Neuronal stem cell (in vitro differentiated cells): ENCODE measurements at regions not wholly inside any gene's neighbourhood (a gene's known extent, or its start where the extent isn't known, plus 50 kb on each side); places are given as distances from the start of the nearest gene placed in this dataset.
"Not testable (repeated sequence)": the region's sequence is repeated elsewhere in the genome, so short reads cannot be mapped to it uniquely, and the experiment has no call there.

ENCODE experiments used
- DNase-seq: peaks from one replicate; pipeline ENCODE4 v3.0.0-alpha.2; 2013; ENCODE audit warnings: low spot score
- H2AFZ ChIP-seq: one replicate; pipeline ENCODE4 v1.6.1; 2013; ENCODE audit warnings: mild to moderate bottlenecking, low read length, inconsistent platforms
- H2AK5ac ChIP-seq: 2 replicates; pipeline ENCODE4 v1.6.1; 2013; ENCODE audit warnings: low read depth, mild to moderate bottlenecking, inconsistent platforms, low read length, moderate library complexity, mixed read lengths
- H2BK120ac ChIP-seq: 2 replicates; pipeline ENCODE4 v1.6.1; 2013; ENCODE audit warnings: low read depth, mild to moderate bottlenecking, inconsistent platforms, low read length, moderate library complexity, mixed read lengths
- H2BK12ac ChIP-seq: one replicate; pipeline ENCODE4 v1.6.1; 2013; ENCODE audit warnings: low read length, inconsistent platforms
- H2BK15ac ChIP-seq: 2 replicates; pipeline ENCODE4 v1.6.1; 2013; ENCODE audit warnings: mild to moderate bottlenecking, low read length, inconsistent platforms, mixed read lengths
- H2BK5ac ChIP-seq: one replicate; pipeline ENCODE4 v1.6.1; 2013; ENCODE audit warnings: inconsistent platforms, mild to moderate bottlenecking, low read length, moderate library complexity
- H3K14ac ChIP-seq: one replicate; pipeline ENCODE4 v1.6.1; 2013; ENCODE audit warnings: low read length, inconsistent platforms
- H3K18ac ChIP-seq: 2 replicates; pipeline ENCODE4 v1.6.1; 2013; ENCODE audit warnings: low read length, inconsistent platforms
- H3K23ac ChIP-seq: 2 replicates; pipeline ENCODE4 v1.6.1; 2013; ENCODE audit warnings: low read depth, mild to moderate bottlenecking, mixed read lengths, low read length, inconsistent platforms; ENCODE audit not compliant: poor library complexity
- H3K27ac ChIP-seq: replicated peaks from 3 replicates; pipeline ENCODE4 v1.5.1; 2013; ENCODE audit warnings: low read length, inconsistent platforms
- H3K27me3 ChIP-seq, 3 experiments: 2 replicates each; pipeline ENCODE4 v1.6.1; 2013; ENCODE audit warnings: low read length in 3 of 3, mild to moderate bottlenecking in 2 of 3, inconsistent platforms in 1 of 3, low read depth in 1 of 3, mixed read lengths in 1 of 3, moderate library complexity in 1 of 3; ENCODE audit not compliant: control insufficient read depth in 3 of 3, insufficient read depth in 3 of 3
- H3K36me3 ChIP-seq, 2 donors: replicated peaks in 1 of 2; 2 replicates each; pipeline ENCODE4 v1.6.1; 2013; ENCODE audit warnings: low read length in 2 of 2; ENCODE audit not compliant: control insufficient read depth in 2 of 2, insufficient read depth in 2 of 2
- H3K4ac ChIP-seq: 2 replicates; pipeline ENCODE4 v1.6.1; 2013; ENCODE audit warnings: inconsistent platforms, mild to moderate bottlenecking, low read length, moderate library complexity
- H3K4me1 ChIP-seq, 2 donors: 1 replicate in 1 of 2; 2 replicates in 1 of 2; pipeline ENCODE4 v1.6.1; 2013; ENCODE audit warnings: low read length in 2 of 2, low read depth in 1 of 2; ENCODE audit not compliant: control insufficient read depth in 2 of 2, insufficient read depth in 1 of 2
- H3K4me2 ChIP-seq: one replicate; pipeline ENCODE4 v1.6.1; 2013; ENCODE audit warnings: mild to moderate bottlenecking, low read length, inconsistent platforms; ENCODE audit not compliant: insufficient read depth, poor library complexity, severe bottlenecking
- H3K4me3 ChIP-seq, 2 donors: 2 replicates each; pipeline ENCODE4 v1.5.1; 2013; ENCODE audit warnings: low read length in 2 of 2, mild to moderate bottlenecking in 2 of 2, inconsistent platforms in 1 of 2, moderate library complexity in 1 of 2
- H3K79me1 ChIP-seq: one replicate; pipeline ENCODE4 v1.6.1; 2013; ENCODE audit warnings: low read depth, mild to moderate bottlenecking, inconsistent platforms, low read length, moderate library complexity
- H3K9ac ChIP-seq: one replicate; pipeline ENCODE4 v1.6.1; 2013; ENCODE audit warnings: mild to moderate bottlenecking, low read depth, low read length, inconsistent platforms; ENCODE audit not compliant: poor library complexity
- H3K9me3 ChIP-seq, 2 donors: replicated peaks in 1 of 2; 2 replicates each; pipeline versions ENCODE3 to v1.6.1; 2013; ENCODE audit warnings: low read length in 2 of 2, mild to moderate bottlenecking in 2 of 2, inconsistent platforms in 1 of 2, low read depth in 1 of 2, mixed read lengths in 1 of 2, moderate library complexity in 1 of 2; ENCODE audit not compliant: control insufficient read depth in 2 of 2, insufficient read depth in 1 of 2
- H4K8ac ChIP-seq: one replicate; pipeline ENCODE4 v1.6.1; 2013; ENCODE audit warnings: low read depth, mild to moderate bottlenecking, inconsistent platforms, low read length, moderate library complexity
- H4K91ac ChIP-seq: one replicate; pipeline ENCODE4 v1.6.1; 2013; ENCODE audit warnings: low read length, low read depth, mild to moderate bottlenecking, inconsistent platforms; ENCODE audit not compliant: poor library complexity
- WGBS, 2 donors: extraction: QIAGEN DNeasy Blood & Tissue Kit; methylation state at CpG; one replicate each; pipeline ENCODE4 v1.1.7; 2013; ENCODE audit warnings: missing lambda C conversion rate in 2 of 2, mixed read lengths in 1 of 2; ENCODE audit not compliant: insufficient read length in 2 of 2, insufficient replicate concordance in 1 of 2; ENCODE audit errors: extremely low coverage in 2 of 2; 5-methylcytosine and 5-hydroxymethylcytosine counted together

DNA sequence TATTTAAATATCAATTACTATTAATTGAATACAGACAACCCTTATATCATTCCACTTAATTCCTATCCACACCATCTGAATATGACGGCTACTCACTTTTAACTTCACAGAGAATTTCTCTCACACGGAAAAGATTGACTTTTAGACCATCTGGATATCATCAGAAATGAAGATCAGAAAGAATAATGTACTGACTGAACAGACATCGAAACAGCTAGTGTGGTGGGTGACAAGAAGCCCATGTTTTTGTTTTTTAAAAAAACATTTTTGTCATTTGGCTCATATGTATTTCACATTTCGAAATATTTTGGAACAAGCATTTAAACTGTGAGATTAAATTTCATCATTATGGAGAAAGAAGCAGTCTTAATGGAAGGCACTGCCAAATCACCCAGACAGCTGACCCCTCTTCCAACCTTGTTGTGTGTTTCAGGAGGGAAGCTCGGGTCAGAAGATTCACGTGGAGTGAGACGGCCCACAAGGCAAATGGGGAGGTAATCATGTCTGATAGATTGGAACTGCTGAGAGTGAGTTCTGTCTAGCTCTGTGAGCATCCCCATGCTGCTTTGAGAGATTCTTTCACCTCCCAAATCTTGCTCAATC, 204.2 kb upstream of the RASGEF1B start:
- Histone ChIP-seq H3K27me3 (no peaks in the 10 kb centered on the region), H2BK12ac (no peak overlapping the region), H3K79me1 (no peaks in the 10 kb centered on the region), H3K14ac (no peak overlapping the region), H3K4me3 (no peak overlapping the region), H4K8ac (no peak overlapping the region), H3K9ac (no peak overlapping the region), H2BK15ac (no peak overlapping the region), H3K9me3 (no peaks in the 10 kb centered on the region), H4K91ac (no peak overlapping the region), H3K4ac (no peak overlapping the region), H2BK120ac (no peak overlapping the region), H3K4me2 (no peak overlapping the region), H3K27ac (no peak overlapping the region), H3K23ac (no peak overlapping the region), H3K4me1 (no peaks in the 10 kb centered on the region), H3K18ac (no peak overlapping the region), H3K36me3 (no peaks in the 10 kb centered on the region), H2AK5ac (no peak overlapping the region), H2AFZ (no peak overlapping the region), H2BK5ac (no peak overlapping the region)
- no CpG with 5 or more reads among the region's 7 CpGs for WGBS, 2 donors
- DNase-seq = no peak

- Histone ChIP-seq H3K9me3 (no peaks in the 10 kb centered on the region), H2BK120ac (no peak overlapping the region)
- no CpG with 5 or more reads among the region's 4 CpGs for WGBS, 2 donors
These were observed 202.3 kb upstream of the RASGEF1B start for GRCh38 chr4:81673961-81674360.

GRCh38 chr4:81668328-81668727, 196.6 kb upstream of the RASGEF1B start:
- not testable (repeated sequence) for H3K79me1 ChIP-seq, H3K9ac ChIP-seq, H2BK120ac ChIP-seq, H3K18ac ChIP-seq, DNase-seq, H3K4ac ChIP-seq, H3K27me3 ChIP-seq, H3K9me3 ChIP-seq, H4K91ac ChIP-seq, H2AFZ ChIP-seq, H2BK5ac ChIP-seq, H3K27ac ChIP-seq, H3K36me3 ChIP-seq, H3K4me1 ChIP-seq, H3K4me3 ChIP-seq, H3K23ac ChIP-seq, H3K4me2 ChIP-seq, H4K8ac ChIP-seq, H2AK5ac ChIP-seq, H3K14ac ChIP-seq, H2BK12ac ChIP-seq, H2BK15ac ChIP-seq
- WGBS, 2 donors = no CpG with 5 or more reads among the region's 7 CpGs

More at GRCh38 chr4:81673961-81674360, 202.3 kb upstream of the RASGEF1B start:
- no peak overlapping the region for H2BK15ac ChIP-seq
- no peak overlapping the region for H3K4ac ChIP-seq
- no peaks in the 10 kb centered on the region for H3K79me1 ChIP-seq
- no peak overlapping the region for H3K27ac ChIP-seq
- no peak overlapping the region for H3K9ac ChIP-seq
- H3K27me3 ChIP-seq = no peaks in the 10 kb centered on the region
- no peak overlapping the region for H3K4me3 ChIP-seq
- DNase-seq = no peak
- no peak overlapping the region for H2AFZ ChIP-seq
- no peak overlapping the region for H3K18ac ChIP-seq
- no peak overlapping the region for H3K23ac ChIP-seq
- no peak overlapping the region for H2AK5ac ChIP-seq
- no peak overlapping the region for H4K8ac ChIP-seq
- no peak overlapping the region for H3K14ac ChIP-seq
- peaks cover 0 to under 1% of the 10 kb centered on the region in 2 donors for H3K4me1 ChIP-seq
- no peak overlapping the region for H2BK12ac ChIP-seq
- H2BK5ac ChIP-seq = no peak overlapping the region
- no peaks in the 10 kb centered on the region for H3K36me3 ChIP-seq
- no peak overlapping the region for H4K91ac ChIP-seq
- no peak overlapping the region for H3K4me2 ChIP-seq

DNA sequence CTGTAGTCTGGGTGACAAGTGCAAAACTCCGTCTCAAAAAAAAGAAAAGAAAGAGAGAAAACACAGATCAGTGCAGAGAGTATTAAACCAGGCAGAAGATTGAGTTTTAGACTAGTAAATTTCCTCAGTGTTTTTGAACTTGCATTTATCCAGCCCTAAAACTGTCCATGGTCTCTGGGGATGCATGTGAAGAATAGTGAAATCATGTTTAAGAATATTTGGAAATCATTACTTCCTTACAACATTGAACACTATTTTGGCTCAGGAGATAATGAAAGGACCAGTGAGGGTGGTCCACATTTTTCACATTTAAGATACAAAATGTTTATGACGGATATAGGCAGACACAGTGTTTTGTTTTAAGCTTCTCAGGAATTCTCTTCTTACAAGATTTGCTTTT, 195.8 kb upstream of the RASGEF1B start:
- Histone ChIP-seq H4K91ac (no peak overlapping the region), H2BK120ac (no peak overlapping the region), H3K14ac (no peak overlapping the region), H3K23ac (no peak overlapping the region), H3K4me1 (peaks cover 0 to 1% of the 10 kb centered on the region in 2 donors), H3K36me3 (no peaks in the 10 kb centered on the region), H2AFZ (no peak overlapping the region), H2BK12ac (no peak overlapping the region), H3K4me2 (no peak overlapping the region), H2BK5ac (no peak overlapping the region), H3K9ac (no peak overlapping the region), H3K4ac (no peak overlapping the region), H3K18ac (no peak overlapping the region), H3K4me3 (no peak overlapping the region), H3K79me1 (no peaks in the 10 kb centered on the region), H3K9me3 (no peaks in the 10 kb centered on the region), H3K27me3 (no peaks in the 10 kb centered on the region), H2BK15ac (no peak overlapping the region), H2AK5ac (no peak overlapping the region), H3K27ac (no peak overlapping the region), H4K8ac (no peak overlapping the region)
- DNase-seq = no peak
- no CpG with 5 or more reads among the region's 2 CpGs for WGBS, 2 donors
